OCI-LY1 (cell line): ENCODE measurements at regions not wholly inside any gene's neighbourhood (a gene's known extent, or its start where the extent isn't known, plus 50 kb on each side); places are given as distances from the start of the nearest gene placed in this dataset.

Experiments
- CTCF ChIP-seq: fragments of 200-600 bp; sonication (generic), shearing (Covaris generic); IDR thresholded peaks from 2 replicates; pipeline ENCODE4 v1.5.1; 2017; ENCODE audit warnings: mild to moderate bottlenecking, antibody characterized with exemption, low read length, moderate library complexity, mixed read lengths
- EZH2 ChIP-seq: fragments of 200-600 bp; sonication (generic), shearing (Covaris generic); IDR thresholded peaks from 2 replicates; pipeline ENCODE4 v1.8.0; 2017; ENCODE audit warnings: borderline replicate concordance, mixed run types, mild to moderate bottlenecking, antibody characterized with exemption, low read length, moderate library complexity, mixed read lengths

- no peak for TF ChIP-seq CTCF
- no peak for TF ChIP-seq EZH2
These were observed 1575.6 kb upstream of the RAG2 start for GRCh38 chr11:38173676-38174075.
